GM18867 (cell line): ENCODE measurements at regions not wholly inside any gene's neighbourhood (a gene's known extent, or its start where the extent isn't known, plus 50 kb on each side); places are given as distances from the start of the nearest gene placed in this dataset.
A peak's percentile ranks its signal among the peaks of the same experiment; 100 is the strongest.

ENCODE experiments used
- ATAC-seq: cut with Tn5 transposase; IDR thresholded peaks from one replicate; pipeline ENCODE4 v1.9.1; 2021; ENCODE audit warnings: mild to moderate bottlenecking, moderate library complexity; ENCODE audit not compliant: unreplicated experiment

DNA sequence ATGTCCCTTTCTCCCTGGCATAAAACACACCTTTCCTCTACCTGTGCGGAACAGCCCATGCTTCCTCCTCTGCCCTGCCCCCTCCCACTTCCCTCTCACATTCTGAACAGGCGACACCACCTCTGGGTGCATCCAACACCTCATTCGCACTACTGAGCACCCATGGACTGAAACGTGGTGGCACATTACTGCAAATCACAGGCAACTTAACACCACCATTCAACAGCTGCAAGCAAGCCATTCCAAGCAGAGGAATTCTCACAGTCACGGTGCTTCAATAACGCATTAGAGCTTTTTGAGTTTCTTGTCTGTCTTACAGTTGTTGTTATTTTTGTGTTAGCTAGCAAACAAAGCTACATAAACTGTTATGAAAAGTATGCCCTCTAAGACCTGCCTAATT is 298.2 kb upstream of the TAS2R1 start:
- no peak for ATAC-seq

DNA sequence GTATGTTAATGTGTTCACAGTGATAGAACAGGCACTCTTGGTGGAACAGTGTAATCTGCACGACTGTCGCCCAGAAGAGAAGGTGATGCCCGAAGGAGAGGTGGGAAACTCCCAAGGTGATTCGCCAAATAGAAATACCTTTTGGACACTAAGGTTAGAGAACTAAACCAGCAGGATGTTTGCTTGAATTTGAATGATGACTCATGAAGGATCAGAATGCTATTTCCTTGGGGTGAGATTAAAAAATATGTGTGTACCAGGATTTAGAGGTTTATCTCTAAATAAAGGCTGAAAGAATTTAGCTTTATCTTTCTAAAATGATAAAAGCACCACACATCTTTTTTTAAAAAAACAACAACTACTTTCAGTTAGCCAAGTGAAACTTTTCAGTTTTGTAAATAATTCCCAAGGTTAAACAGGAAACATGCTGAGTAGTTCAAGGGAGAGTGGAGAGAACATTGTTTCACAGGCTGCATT is 297.4 kb upstream of the TAS2R1 start:
- ATAC-seq: no peak

DNA sequence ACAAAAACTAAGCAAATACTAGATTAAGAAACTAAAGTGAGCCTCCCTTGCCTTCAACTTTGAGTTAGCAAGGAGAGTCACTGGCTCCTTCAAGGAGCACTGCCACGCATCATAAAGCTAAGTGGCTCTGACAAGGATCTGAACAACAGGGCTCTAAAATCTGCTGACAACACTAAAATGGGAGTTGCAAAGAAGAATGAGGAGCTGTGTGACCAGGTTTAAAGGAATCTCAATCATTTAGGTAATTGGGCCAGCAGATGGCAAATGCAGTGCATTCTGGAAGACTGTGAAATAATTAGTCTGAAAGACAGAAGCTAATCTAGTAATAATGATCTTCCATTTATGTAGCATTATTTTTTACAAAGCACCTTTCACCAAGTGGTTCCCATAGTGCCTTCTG is 297.0 kb upstream of the TAS2R1 start:
- no peak for ATAC-seq

DNA sequence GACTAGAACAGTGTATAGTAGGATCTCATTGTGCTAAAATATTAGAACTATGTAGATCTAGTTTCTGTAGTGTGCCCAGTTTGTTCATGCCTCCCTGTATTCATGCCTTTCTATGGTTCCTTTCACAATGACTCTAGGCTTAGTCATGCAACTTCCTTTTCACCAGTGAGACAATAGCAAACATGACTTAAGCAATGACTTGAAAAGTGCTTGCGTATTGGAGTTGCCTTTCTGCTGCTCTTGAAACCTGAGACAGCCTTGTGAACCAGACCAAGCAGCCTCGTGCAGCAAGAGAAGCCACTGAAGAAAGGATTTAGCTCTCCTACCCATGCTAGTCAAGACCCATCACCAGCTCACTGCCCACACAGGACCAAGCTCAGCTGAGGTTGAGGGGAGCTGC is 294.5 kb upstream of the TAS2R1 start:
- peak; percentile 82 for ATAC-seq

DNA sequence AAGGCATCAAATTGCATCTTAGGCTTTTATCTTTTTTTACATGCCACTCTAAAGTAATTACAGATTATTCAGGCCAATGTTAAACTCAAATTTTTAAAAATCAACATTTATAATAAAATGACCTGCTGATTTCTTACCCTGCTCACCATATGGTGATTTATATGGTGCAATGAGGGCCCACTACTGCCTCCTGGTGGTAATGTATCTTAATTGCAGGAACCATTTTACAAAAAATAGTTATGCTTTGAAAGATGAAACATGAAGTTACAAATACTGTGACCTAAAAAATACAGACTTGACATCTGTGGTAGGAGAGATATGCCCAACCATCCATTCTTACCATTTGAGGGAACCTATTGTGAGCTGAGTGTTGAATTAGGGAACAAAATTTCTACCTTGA is 292.6 kb upstream of the TAS2R1 start:
- ATAC-seq: no peak

DNA sequence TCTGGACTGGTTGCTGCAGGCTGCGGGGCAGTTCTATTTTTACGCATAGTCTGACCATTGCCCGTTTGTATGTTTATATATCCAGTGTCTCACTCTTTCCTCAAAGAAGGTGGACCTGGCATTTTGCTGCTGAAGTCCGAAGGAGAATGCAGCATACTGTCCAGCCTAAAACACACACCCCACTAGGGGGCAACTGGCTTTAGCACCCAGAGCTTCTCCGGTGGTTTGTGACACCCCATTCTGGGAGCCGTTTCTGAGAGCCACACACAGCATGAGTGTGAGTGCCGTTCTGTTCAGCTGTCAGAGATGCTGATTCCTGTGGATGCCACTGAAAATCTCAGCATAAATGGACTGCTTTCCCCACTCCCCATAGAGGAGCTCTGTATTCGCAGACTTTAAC is 290.5 kb upstream of the TAS2R1 start:
- no peak for ATAC-seq

DNA sequence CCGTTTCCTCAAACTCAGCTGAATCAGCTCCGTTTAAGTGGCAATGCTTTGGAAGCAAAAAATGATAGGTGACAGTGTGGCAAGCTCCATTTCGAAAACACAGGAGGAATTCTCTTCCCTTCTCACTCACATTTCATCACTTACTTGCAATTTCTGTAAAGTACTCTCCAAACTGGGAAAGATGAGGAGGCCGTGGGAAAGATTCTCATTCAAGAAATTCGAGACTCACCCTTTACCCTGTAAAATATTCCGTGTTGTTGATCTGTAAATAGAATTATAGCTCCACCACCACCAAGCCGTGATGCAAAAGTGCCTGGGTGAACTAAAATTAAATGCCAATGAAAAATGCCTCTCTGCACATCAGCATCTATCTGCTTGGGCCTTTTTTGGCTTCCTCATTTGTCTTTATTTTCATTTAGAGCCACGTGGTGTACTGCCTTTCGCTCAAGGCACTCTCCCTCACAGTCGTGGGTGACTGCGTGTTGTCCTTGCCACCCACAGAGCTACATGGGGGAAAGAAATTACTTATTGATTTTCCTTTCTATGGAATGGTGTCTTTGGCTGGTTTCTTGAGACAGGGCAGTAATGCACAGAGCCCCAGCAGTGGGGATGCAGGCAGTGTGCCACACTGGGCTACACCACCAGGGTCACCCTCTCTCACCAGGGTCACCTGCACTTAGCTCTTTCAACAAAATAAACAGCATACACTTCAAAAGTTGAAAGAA is 289.3 kb upstream of the TAS2R1 start:
- ATAC-seq: no peak

DNA sequence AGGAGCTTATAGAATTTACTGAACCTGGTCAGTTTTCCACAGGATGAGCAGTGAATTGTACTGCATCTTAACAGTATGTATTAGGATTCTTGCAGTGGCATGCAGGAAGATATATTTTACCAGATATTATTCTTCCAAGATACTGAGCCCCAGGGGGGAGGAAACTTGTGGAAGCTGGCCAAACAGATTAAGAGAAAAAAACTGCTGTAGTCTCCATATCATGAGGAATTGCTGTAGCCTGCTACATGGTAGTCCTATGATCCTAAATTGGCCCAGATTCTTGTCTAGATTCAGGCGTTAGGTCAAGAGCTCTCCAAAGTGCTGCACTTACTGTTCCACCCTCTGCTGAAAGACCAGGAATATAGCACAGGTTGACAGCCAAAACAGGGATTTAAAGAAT is 275.5 kb upstream of the TAS2R1 start:
- no peak for ATAC-seq

DNA sequence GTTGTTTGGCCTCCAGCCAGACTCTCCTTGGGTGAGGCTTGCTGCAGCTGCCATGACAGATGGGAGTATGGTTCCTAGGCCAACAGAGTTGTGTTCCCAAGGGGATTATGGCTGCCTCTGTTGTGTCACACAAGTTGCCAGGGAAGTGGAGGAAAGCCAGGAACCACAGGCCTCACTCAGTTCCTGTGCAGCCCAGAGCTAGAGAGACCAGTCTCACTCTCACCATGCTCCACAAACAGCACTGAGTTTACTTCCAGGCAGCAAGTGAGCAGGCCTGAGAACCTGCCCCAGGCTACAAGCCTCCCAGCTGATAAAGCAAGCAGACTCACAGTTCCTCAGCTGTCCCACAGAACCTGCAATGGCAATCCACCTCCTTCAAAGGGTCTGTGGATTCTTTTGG is 273.6 kb upstream of the TAS2R1 start:
- no peak for ATAC-seq

DNA sequence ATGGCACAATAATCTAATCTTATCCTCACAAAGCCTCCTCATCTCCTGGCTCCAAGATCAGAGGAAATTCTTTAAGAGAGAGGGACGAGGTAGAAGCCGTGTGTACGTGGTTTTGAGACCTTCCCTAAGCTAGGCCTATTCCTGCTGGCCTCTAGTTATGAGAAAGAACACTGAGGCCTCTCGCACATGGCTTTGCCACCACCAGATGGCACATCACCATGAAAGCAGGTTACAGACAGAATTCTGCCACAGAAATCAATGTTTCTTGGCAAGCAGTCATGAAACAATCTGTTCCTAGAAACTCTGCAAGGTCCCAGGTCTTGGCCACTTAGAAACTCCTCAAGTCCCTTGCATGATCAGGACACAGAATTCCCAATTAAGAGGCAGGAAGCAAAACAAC is 268.2 kb upstream of the TAS2R1 start:
- ATAC-seq: no peak

DNA sequence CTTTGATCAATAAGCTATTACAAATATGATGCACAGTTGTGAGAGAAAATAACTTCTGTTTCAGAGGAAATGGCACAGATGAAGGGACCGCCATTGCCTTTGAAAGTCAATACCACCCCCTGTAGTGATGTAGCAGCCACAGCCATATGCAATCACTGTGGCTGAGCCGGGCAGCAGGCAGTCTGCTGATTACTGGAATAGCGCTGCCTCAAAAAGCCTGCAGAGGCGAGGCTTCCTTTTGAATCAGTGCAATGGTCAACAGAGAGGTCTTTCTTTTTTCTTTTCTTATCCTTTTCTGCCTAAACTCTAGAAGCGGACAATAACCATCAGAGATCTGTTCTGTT is 265.1 kb upstream of the TAS2R1 start:
- ATAC-seq: no peak

DNA sequence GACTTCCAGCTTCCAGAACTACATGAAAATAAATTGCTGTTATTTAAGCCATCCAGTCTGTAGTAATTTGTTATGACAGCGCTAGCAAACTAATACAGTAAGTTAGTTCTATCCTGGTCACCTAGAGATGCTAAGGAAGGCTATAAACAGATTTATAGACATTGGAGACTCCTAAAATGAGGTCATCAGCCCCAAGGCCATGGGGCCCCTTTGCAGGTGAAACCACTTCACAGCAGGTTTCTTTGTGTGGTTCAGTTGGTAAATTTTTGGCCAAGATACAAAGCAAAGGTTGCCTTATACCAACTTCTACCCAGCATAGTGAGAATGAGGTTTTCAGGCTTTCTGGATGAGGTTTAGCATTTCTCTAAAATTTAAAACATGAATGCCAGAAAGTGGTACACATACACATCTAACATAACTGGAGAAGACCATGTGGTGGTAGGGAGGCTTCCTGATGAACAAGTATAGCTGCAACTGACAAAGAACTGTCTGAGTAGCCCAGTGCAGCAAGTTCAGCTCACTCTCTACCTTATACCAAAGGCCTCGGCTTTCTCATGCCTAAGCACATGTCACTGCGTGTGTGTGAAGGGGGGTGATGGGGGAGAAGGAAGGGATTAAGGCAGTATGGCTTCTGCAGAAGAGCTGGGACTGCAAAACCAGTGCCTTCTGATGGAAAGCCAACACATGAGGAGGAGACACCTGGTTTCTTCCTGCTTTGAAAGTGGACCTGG is 264.6 kb upstream of the TAS2R1 start:
- ATAC-seq: no peak

DNA sequence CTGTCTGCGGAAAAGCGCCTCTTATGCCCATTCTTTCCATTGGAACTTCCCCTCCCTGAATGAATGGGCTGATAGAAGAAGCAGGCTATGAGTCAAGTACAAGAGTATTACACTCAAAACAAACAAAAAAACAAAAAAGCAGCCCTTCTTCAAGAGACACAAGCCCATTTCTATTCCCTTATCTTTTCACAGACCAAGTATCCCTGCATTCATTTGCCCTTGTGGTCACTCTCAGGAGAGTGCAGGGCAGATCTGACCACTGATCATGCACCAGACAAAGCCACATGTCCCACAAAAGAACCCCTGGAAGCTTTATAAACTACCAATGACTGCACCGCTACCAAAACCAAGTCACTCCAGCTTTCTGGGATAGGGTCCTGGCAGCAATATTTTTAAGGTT is 262.5 kb upstream of the TAS2R1 start:
- ATAC-seq: no peak

DNA sequence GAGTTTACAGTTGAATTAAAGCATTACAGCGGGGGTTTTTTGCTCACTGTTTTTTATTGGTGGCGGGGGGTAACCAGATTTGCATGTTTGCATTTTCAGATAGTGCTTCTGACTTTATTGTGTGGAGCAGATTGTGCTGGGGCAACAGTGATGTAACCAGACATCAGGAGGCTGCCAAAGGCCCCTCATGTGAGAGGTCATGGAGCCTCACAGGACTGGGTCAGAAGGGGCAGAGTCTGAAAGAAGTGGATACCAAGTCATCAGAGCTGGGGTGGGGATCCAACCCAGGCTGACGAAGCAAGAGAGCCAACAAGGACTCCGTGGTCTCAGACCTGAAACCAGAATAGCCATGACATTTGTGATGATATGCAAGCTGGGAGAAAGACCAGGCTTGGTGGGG is 259.4 kb upstream of the TAS2R1 start:
- ATAC-seq: no peak

DNA sequence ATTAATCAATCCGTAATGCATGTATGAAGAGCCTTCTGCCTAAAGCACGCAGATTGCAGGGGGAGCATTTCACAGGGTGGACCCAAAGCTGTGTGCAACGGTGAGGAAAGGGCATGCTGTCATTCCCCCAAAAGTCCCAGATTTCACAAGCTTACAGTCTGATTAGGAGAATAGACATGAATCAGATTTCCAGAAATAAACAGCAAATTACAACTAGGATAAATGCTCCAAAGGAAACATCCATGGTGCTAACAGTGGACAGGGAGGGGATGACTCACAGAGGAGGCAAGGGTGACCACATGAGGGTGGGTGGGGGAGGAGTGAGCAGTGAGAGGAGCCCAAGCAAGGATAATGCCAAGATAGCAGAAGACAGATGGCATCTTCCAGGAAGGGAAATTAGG is 258.4 kb upstream of the TAS2R1 start:
- no peak for ATAC-seq

DNA sequence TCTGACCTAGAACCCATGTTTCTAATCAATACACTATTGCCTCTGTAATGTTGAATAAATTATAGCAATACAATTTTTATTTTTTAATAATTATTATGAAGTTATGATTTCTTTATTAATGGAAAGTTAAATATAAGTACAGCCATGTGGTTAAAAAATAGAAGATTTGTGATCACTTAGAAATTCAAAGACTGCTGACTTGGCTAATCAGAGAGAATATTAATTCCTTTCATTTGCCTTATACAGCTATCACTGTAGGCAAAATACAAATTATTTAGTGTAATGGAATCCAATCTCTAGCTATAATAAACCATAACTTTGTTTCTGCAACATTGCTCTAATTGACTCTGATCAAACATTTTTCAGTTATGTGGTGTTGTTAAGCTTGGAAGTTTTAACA is 255.0 kb upstream of the TAS2R1 start:
- ATAC-seq: no peak

DNA sequence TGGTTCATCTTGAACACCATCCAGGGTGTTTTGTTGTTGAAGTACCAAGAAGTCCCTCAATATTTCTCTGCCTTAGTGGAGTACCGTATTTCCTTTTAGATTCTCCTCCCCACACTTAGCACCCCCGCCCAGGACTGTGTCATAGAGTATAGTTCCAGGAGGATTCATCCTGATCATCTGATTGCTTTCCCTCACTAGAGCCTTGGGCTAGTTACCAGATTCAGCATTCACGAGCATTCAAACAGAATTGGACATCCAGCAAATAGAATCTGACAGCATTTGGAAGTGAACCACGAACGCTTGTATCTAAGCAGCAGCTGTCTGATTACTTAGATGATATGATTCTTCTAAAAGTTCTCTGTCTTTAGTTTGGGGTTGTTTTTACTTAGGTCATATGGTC is 248.1 kb upstream of the TAS2R1 start:
- ATAC-seq: no peak

DNA sequence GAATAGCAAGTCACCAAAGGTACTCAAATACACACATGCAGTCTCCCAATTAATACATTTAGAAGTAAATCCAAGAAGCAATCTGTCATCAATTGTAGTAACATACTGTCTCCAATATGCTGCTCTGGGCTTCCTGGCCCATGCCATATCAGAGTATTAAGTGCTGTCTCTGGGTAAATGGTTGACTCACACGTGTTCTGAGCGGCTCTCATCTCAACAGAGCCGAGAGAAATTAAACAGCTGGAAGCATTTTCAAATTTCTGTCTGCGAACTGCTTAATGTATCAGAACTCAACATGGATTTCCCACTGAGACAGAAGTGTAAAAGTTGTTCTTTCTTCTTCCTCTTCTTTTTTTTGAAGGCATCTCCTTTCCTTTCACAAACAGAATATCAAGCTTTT is 247.3 kb upstream of the TAS2R1 start:
- no peak for ATAC-seq

DNA sequence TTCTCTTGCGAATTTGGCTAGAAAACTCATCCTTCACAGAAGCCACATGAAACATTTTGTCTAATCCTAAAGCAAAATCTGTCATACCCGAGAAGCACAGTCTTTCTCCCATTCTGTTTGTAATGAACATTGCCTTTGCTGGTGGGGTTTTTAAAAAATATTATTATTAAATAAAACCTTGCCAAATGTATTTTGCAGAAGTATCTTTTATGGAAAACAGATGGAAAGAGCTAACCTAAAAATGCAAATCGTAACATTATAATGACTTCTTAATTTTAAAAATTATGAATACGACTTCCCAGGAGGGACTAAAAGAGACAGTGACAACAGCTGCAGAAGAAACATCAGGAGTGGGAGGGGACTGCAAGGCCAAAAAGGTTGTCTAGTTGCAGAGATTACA is 246.3 kb upstream of the TAS2R1 start:
- ATAC-seq: no peak

DNA sequence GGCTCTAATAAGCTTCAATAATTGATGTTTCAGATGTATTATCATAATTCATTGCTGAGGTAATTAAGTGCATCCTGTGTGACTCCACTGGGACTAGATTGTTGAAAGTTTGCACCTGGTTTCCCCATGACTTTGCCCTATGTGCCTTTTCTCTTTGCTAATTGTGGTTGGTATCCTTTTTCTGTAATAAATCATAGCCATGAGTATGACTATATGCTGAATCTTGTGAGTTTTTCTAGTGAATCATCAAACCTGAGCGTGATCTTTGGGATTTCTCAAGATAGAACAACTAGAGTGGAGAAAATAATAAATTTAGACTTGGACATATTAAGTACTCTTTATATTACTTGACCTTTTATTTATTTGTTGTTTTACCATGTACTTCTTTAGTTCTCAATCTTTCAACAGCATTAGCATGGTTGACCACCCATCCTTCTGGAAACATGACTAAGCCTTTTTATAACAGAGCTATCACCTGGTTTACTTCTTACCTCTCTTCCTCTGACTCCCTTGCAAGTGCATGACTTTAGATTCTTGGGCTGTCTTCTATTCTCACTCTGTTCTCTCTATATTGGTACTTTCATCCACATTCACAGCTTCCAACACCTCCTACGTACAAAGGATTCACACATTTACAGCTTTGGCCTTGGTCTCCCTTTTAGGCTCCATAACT is 239.6 kb upstream of the TAS2R1 start:
- no peak for ATAC-seq

DNA sequence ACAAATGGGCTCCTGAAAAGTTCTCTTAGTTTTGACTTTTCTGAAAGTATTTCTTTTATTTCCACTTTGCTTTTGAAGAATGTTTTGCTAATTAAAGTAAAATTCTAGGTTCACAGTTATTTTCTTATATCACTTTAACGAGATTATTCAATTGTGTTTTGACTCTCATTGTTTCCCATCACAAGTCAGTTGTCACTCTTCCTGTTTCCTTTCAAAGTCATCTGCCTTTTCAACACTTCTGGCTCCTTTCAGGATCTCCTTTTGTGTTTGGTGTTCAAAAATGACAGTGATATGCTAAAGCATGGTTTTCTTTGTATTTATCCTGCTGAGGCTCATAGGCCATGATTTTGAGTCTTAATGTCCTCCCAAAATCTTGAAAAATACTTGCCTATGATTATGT is 235.4 kb upstream of the TAS2R1 start:
- no peak for ATAC-seq

DNA sequence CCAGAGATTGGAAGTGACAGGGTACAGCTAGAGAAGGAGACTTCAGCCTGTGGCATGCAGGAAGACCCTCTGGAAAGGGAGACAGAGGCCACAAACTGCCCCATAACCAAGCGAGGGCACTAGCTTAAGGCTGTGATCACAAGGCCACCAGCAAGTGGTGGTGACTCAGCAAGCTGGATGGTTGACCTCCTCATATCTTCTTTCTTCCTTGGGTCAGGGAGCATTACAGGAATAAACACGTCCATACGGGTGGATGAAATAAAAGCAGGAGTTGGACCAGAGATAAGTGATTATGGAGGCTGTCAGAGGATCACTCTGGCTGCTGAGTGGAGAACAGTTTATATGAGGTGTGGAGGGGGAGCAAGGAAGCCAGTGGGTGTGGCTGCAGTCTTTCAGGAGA is 234.6 kb upstream of the TAS2R1 start:
- no peak for ATAC-seq
